ENCODE measurements at regions not wholly inside any gene's neighbourhood (a gene's known extent, or its start where the extent isn't known, plus 50 kb on each side); places are given as distances from the start of the nearest gene placed in this dataset.
"Not testable (repeated sequence)": the region's sequence is repeated elsewhere in the genome, so short reads cannot be mapped to it uniquely, and the experiment has no call there.

DNA sequence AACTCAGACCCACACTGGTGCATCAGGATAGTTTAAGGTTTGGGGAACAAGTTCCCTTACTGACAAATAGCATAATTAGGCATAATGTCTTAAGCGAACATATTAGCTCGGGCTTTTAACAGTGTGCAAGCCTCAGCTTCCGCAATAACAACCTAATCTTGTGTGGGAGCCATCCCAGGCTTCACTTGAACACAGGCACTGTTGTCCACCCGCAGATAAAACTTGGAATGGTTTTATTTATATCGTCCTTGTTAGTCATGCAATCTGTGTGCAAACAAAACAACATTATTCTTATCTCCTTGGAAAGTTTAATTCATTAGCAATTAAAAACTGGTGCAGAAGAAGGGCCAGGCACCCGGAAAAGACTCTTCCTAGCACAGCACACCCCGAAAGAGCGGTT is 107.4 kb downstream of the LMO4 start:
- DNase-seq; in situ Hi-C loops (cut with MboI; ENCODE audit: low pct_unique_long_range_greater_than_20kb, low sequenced_read_pairs): not testable (repeated sequence)

DNA sequence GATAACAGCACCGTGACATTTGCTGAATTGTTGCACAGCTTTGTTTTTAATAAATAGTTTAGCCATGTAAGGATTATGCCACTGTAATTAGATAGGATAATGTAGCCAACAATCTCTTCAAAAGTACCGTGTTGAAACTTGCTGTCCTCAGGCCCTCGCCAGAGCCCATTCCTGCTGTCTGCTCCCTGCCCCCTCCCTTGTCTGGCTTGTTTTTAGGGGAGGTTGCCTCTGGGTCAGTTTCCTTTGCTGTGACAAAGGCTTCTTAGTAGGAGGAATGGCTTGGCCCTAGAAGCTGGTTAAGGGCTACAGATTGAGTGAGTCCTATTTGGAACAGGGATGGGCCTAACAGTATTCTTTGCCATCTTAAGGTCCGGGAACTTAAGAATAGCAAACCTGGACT is 107.9 kb downstream of the LMO4 start:
- DNase-seq = no peak
- in situ Hi-C loops (cut with MboI; ENCODE audit: low pct_unique_long_range_greater_than_20kb, low sequenced_read_pairs) = no loop called here

DNA sequence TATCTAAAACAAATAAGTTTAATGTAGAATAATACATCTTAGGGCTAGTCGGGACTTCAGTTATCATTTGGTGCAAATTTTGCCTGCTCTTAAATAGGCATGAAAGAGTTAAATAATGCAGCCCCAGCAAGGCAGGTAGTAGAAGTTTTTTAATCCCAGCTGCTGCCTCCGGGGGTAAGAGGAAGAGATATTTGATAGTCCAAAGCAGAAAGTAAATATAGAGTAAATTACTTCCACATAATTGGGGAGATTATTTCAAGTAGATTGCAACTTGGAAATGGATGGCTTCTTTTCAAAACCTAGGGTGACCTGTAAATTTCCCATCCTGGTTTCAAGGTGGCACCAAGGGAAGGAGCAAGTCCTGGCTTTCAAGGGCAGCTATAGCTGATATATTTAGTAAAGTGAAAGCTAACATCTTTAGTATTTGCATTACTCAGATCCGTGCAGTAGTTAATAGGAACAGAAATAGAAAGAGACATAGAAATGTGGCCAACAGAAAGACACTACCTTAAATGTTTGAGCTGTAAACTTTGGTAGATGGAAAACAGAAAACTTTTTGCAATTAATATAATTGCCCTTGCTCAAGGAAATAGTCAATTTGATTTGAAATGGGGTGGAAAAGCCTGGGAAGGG is 109.1 kb downstream of the LMO4 start:
- in situ Hi-C loops (cut with MboI; ENCODE audit: low pct_unique_long_range_greater_than_20kb, low sequenced_read_pairs) = no loop called here
- no peak for DNase-seq

DNA sequence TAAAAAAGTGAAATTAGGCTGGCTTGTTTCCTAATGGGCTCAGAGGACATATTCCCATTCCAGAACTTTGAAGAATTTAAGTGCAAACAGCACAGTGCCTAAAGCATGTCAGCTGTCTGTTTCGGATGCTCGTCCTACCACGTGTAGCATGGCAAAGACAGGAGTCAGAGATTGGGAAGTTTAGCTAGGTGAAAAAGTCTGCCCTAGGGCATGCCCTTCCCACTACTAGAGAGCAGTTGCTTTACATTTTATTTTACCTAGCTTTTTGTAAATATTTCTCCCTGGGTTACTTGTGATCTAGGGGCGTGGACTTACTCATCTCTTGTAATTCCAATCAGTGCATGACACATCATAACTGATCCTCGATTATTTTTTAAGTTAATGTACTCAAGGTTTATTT is 111.1 kb downstream of the LMO4 start:
- DNase-seq = no peak
- in situ Hi-C loops (cut with MboI; ENCODE audit: low pct_unique_long_range_greater_than_20kb, low sequenced_read_pairs) = no loop called here

DNA sequence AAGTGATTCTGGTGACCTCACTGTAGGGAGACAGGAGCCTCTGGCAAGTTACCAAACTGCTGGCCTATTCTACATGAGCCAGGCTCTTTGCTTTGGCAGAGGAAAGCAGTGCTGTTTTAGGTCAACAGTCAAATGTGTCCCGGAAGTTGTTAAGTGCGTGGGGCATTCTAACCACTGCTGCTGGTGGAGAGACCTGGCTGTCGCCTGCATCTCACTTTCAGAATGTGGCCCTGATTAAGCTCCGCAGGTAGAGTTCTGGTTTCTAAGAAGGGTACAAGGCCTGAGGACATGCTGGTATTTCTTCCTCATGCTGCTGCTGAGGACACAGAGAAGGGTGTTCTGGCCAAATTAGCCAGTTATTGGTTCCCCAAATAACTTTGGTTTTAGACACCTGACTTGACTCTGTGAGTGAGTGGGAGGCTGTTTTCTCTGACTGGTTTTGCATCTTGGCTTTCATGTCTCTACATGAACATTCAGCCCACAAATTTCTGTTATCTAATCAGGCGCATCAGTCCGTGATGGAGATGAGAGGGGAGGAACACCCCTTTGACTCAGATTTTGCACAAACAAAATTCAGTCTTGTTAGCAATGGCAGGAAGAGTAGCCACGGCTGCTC is 120.8 kb downstream of the LMO4 start:
- in situ Hi-C loops (cut with MboI; ENCODE audit: low pct_unique_long_range_greater_than_20kb, low sequenced_read_pairs) = no loop called here
- DNase-seq = peak; percentile 9

DNA sequence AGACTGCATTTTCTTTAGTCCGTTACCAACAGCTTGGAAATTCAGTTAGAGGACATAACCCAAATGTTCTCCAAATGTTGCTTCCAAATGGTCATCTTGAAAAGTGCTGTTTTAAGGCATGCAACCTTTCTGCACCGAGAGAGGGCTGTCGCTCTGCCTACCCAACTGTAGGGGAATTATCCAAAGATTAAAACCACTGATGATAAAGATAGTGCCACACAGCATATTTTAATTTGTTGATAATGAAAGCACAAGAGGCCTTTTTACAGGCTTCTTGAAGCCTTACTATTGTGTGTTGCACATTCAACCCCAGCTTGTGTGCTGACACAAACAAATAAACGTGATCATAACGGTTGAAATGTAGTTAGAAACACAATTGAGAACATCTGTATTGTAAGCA is 121.5 kb downstream of the LMO4 start:
- DNase-seq = no peak
- in situ Hi-C loops (cut with MboI; ENCODE audit: low pct_unique_long_range_greater_than_20kb, low sequenced_read_pairs) = no loop called here

DNA sequence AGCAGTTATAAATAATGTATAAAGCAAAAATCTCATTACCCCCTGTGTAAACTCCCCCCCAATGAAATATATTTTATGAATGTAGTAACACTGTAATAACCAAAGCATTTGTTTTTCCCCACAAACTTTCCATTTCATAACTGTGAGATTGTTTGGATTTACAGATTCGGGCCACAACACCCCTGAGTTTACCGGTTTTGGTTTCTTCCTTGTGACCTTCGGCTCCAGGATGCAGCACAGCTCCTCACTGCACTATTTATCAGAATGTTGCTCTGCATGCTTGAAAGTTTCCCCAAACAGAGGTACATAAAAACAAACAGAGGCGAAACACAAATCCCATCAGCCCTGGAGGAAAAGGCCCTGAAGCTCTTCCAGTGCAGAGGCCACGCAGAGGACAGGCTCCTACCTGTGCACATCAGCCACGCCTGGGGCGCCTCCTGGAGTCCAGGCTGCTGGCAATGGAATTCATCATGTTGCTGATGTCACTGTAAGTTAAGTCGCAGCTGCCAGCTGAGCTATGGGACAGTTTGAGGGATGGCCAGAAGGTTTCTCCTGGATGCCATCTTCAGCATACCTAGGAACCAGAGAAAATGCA is 122.0 kb downstream of the LMO4 start:
- no peak for DNase-seq
- in situ Hi-C loops (cut with MboI; ENCODE audit: low pct_unique_long_range_greater_than_20kb, low sequenced_read_pairs) = no loop called here

DNA sequence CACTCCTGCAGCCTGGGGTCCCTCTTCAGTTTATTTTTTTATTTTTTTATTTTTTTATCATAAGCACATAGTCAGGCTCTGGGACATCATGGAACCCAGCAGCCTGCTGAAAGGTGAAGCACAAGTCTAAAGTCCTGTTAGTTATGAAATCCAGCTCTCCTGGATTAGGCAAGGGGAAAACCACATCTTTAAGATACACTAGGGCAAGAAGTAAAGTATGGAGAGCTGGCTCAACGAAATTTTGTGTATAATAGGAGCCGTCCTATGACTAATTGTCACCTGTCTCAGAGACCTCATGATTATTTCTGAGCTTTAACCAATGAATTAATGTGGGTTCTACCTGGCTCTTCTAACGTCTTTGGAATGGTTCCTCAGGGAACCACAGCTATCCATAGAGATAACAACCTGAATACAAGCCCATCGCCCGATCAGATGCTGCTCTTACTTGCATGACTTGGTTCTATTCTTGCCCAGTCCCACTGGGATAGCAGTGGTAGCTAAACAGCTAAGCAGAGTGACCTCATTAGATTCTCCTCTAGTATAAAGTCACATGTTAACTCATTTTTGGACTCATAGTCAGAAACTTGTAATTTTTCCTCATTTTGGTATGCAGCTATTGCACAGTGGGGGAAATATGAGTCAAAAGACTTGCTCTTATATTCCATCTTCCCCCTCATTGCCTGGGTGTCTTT is 122.7 kb downstream of the LMO4 start:
- in situ Hi-C loops (cut with MboI; ENCODE audit: low pct_unique_long_range_greater_than_20kb, low sequenced_read_pairs) = no loop called here
- DNase-seq = no peak

DNA sequence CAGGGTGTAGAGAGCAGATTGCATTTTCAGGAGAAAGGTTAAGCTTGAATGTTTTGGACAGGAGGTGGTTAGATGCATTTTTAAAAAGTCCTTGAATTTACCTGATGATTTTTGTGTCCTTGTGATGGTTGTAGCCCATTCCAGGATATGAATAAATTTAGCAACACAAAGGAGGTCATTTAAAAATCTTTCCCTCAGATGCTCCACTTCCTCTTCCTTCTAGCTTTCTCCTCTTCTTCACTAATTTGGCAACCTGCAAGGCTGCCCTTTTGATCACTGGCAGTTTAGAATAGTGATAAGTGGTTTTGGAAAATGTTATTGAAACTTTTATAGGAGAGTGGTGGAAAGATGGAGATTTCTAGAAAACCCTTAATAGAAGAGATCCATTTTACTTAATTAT is 124.0 kb downstream of the LMO4 start:
- in situ Hi-C loops (cut with MboI; ENCODE audit: low pct_unique_long_range_greater_than_20kb, low sequenced_read_pairs) = no loop called here
- DNase-seq = no peak

DNA sequence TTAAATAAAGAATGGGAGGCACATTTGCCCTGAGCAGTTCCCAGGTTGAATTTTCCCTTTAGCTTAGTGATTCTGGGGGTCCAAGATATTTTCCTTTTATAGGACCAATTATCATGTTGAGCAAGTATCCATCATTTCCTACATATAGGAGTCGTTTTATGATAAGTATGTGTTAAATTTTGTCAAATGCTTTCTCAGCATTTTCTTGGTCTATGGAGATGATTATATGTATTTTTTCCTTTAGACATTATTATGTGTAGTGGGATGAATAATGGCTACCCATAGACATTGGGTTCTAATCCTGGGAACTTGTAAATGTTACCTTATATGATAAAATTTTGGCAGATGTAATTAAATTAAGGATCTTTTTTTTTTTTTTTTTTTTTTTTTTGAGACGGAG is 128.7 kb downstream of the LMO4 start:
- in situ Hi-C loops (cut with MboI; ENCODE audit: low pct_unique_long_range_greater_than_20kb, low sequenced_read_pairs) = no loop called here
- no peak for DNase-seq

DNA sequence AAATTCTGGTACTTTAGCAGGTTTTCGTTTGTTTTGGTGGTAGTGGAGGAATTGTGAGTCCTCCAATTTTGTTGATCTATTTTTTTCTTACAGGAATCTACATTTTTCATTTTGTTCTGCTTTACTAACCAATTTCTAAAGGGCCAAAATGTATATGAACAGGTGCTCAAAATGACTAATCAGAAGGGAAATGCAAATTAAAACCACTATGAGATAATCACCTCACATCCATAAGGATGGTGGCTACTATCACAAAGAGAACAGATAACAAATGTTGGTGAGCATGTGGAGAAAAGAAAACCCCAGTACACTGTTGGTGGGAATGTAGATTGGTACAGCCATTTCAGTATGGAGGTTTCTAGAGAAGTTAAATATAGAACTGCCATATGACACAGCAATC is 134.2 kb downstream of the LMO4 start:
- in situ Hi-C loops (cut with MboI; ENCODE audit: low pct_unique_long_range_greater_than_20kb, low sequenced_read_pairs) = no loop called here

DNA sequence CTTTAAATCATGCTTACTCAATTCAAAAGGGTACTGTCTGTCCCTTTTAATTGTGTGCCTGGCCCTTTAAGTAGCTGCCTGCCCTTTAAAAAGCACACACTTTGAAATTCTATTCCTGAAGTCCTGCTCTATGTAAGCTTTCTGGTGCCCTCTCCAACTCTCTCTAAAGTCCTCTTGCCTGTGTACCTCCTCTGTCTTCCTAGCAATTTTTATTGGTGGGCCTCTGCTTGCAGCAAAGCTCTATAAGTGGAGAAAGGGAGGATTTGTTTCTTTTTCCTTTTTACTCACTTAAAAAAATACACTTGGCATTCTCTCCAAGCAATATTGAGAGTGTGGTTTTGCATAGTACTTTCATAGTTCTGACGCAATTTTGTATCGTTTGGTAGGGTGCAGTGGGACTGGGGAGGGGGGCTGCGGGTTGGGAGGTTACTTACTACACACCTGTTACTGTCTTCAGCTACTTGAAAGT is 135.4 kb downstream of the LMO4 start:
- DNase-seq = no peak
- in situ Hi-C loops (cut with MboI; ENCODE audit: low pct_unique_long_range_greater_than_20kb, low sequenced_read_pairs) = no loop called here

More for the DNA sequence above, 134.2 kb downstream of the LMO4 start:
- no peak for DNase-seq

DNA sequence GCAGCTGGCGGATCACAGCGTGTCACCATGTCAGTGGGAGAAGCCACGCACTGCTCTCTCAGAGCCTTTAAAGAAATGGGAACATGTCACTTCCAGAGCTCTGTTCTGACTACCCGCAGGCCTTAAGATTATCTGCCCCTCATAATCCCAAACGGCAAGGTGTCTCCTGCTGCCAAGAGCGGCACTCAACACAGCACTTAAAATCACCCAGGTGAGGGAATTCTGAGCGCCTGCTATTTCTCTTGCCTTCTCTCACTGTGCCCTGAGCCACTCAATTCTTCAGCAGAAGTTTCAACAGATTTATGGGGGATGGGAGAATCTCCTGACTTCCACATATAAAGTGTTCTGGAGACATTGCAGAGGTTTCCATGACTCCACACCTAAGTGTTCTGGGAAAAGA is 137.9 kb downstream of the LMO4 start:
- in situ Hi-C loops (cut with MboI; ENCODE audit: low pct_unique_long_range_greater_than_20kb, low sequenced_read_pairs) = no loop called here
- no peak for DNase-seq

DNA sequence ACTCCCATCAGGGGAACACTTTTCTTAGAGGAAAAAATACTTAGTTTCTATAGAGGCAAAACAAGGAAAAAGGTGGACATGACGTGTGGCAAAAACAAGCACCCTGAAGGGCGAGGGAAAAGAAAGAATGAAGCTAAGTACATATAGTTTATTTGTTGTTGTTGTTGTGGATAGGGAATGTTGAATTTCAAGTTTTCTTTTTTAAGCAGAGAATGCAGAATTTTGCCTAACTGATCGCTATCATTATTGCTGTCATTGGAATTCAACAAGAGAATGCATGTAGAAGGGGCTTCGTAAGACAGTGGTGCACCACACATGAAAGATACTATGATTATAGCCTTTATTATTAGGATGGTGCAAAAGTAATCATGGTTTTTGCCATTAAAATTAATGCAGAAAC is 144.0 kb downstream of the LMO4 start:
- in situ Hi-C loops (cut with MboI; ENCODE audit: low pct_unique_long_range_greater_than_20kb, low sequenced_read_pairs) = no loop called here
- no peak for DNase-seq

DNA sequence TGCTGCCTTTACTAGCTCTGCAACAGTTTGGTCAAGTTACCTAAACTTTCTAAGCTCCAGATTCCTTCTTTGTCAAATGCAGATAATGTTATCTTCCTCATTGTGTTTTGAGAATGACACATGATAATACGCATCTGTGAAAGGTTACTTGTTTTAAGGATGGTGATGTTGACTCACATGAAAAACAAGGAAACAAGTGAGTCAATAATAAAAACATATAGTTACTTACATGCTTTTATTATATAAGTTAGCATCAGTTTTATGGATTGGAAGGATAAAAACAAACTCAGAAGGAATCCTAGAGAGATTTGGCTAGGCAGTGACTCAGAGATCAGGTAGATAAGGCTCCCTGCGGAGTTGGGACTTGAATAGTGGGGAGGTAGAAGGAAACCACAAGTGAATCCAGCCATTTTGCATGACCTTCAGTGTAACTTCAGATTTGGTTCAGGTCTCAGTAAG is 144.6 kb downstream of the LMO4 start:
- in situ Hi-C loops (cut with MboI; ENCODE audit: low pct_unique_long_range_greater_than_20kb, low sequenced_read_pairs) = no loop called here
- DNase-seq = no peak

DNA sequence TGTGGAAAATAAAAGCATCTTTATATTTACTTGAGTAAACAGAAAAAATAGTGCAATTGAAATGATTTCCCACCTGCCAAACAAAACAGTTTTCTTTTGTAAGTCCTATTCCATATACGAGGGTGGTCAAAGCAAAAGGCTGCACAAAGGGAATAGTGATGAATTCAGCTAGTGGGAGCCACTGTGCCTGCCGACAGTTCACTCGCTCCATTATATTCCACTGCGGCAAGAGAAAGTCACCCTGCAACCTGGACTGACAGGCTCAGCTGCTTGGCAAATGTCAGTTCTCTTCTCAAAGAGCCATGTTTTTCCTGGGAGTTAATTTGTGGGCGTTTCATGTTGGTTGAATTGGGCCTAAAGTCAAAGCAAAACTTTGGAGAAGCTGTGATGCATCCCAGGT is 145.4 kb downstream of the LMO4 start:
- in situ Hi-C loops (cut with MboI; ENCODE audit: low pct_unique_long_range_greater_than_20kb, low sequenced_read_pairs) = no loop called here
- no peak for DNase-seq

DNA sequence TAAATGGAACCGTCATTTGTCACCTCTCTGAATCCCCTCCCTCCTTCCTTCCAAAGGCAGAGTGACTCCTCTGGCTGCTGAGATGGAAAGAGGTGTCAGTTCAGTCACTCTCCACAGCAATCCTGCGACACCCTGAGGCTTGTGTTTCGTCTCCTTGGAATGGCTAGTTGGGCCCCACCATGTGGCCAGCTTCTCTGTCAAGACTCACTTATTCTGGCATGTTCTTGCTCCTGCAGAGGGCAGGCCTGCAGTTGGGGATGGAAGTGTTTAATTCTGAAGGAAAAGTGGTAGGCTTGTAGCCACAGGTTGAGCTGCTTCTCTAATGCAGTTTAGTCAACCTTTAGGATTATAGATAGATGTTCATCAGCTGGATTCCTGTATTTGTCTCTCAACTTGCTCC is 149.6 kb downstream of the LMO4 start:
- no peak for DNase-seq
- in situ Hi-C loops (cut with MboI; ENCODE audit: low pct_unique_long_range_greater_than_20kb, low sequenced_read_pairs) = no loop called here

DNA sequence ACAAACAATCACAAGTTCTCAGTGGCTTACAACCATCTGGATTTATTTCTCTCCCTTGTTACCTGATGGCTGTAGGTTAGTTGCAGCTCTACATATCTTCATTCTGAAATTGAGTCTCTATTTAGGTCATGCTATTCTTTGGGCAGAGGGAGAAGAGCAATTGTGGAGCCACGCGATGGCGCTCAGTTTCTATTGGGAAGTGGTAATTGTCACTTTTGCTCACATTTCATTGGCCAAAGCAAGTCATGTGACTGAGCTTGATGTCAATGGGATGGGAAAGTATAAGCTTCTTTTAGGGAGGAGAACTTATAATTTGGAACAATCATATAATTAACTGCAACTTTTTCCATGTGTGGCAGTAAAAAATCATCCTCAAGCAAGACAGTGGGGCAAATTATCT is 166.5 kb downstream of the LMO4 start:
- in situ Hi-C loops (cut with MboI; ENCODE audit: low pct_unique_long_range_greater_than_20kb, low sequenced_read_pairs) = no loop called here
- DNase-seq = no peak

DNA sequence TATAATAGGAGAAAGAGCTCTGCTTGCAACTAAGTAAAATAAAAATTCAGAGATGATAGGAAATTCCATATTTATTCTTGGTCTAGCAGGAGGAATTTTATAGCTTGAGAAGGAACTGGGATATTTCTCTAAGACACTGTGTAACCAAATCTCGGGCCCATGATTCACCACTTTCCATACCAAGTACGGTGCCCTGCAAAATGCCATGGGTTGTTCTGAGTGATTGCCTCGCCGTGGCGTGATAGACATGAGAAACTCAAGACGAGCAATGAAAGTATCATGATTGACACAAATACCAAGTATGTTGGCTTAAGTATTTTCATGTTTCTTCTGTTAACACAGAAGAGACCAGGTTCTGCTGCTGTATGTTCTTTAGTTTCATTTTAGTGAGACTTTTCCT is 167.2 kb downstream of the LMO4 start:
- in situ Hi-C loops (cut with MboI; ENCODE audit: low pct_unique_long_range_greater_than_20kb, low sequenced_read_pairs) = no loop called here
- no peak for DNase-seq
